HEK293 (cell line): ENCODE measurements at regions not wholly inside any gene's neighbourhood (a gene's known extent, or its start where the extent isn't known, plus 50 kb on each side); places are given as distances from the start of the nearest gene placed in this dataset.

Source experiments
- CTCF ChIA-PET: fragments of 350-600 bp; formaldehyde crosslinking; extraction: SDS; loops from one replicate; lab custom pipeline; 2021; ENCODE audit warnings: antibody characterized with exemption; lab: Yijun Ruan, JAX
- POLR2A ChIA-PET: fragments of 300-600 bp; formaldehyde crosslinking; extraction: SDS; loops from one replicate; lab custom pipeline; 2020; ENCODE audit warnings: antibody characterized with exemption, inconsistent platforms; lab: Yijun Ruan, JAX
- H3K27ac ChIP-seq: fragments of 200-500 bp; sonication (Bioruptor generic); 2 replicates; pipeline ENCODE4 v1.5.1; 2014; ENCODE audit warnings: low read depth, low read length, control low read depth, inconsistent platforms; ENCODE audit errors: extremely low read depth
- H3K36me3 ChIP-seq, 2 experiments: fragments of 200-500 bp in 1 of 2; sonication (Bioruptor generic) in 1 of 2; 1 replicate in 1 of 2; 2 replicates in 1 of 2; pipeline ENCODE4 v1.5.1; 2014 to 2017; ENCODE audit warnings: inconsistent platforms in 2 of 2, low read length in 2 of 2; ENCODE audit not compliant: control insufficient read depth in 2 of 2, insufficient read depth in 1 of 2
- H3K4me1 ChIP-seq: fragments of 200-500 bp; sonication (Bioruptor generic); 2 replicates; pipeline ENCODE4 v1.5.1; 2014; ENCODE audit warnings: mild to moderate bottlenecking, low read length, inconsistent platforms; ENCODE audit not compliant: control insufficient read depth, insufficient read depth
- H3K4me3 ChIP-seq: 2 replicates; pipeline ENCODE4 v1.5.1; 2011; ENCODE audit warnings: low read depth, mild to moderate bottlenecking, control low read depth, low read length, moderate library complexity
- H3K9me3 ChIP-seq: fragments of 200-500 bp; sonication (Bioruptor generic); 2 replicates; pipeline ENCODE4 v1.5.1; 2014; ENCODE audit warnings: low read depth, low read length, inconsistent platforms; ENCODE audit not compliant: control insufficient read depth, insufficient read depth
- GLIS1 ChIP-seq: fragments of 450-650 bp; formaldehyde crosslinking; IDR thresholded peaks from 2 replicates; pipeline ENCODE4 v1.5.1; 2016; ENCODE audit warnings: missing biosample characterization, missing genetic modification characterization
- GLIS2 ChIP-seq: fragments of 450-650 bp; formaldehyde crosslinking; IDR thresholded peaks from 2 replicates; pipeline ENCODE4 v1.5.1; 2016; ENCODE audit warnings: missing biosample characterization, missing genetic modification characterization
- HIC1 ChIP-seq: fragments of 450-650 bp; formaldehyde crosslinking; IDR thresholded peaks from 2 replicates; pipeline ENCODE4 v1.5.1; 2016; ENCODE audit warnings: missing biosample characterization, missing genetic modification characterization
- KLF17 ChIP-seq: fragments of 450-650 bp; formaldehyde crosslinking; IDR thresholded peaks from 2 replicates; pipeline ENCODE4 v1.5.1; 2016; ENCODE audit warnings: missing biosample characterization, missing genetic modification characterization
- PRDM4 ChIP-seq: fragments of 450-650 bp; formaldehyde crosslinking; IDR thresholded peaks from 2 replicates; pipeline ENCODE4 v1.5.1; 2017; ENCODE audit warnings: missing biosample characterization, missing genetic modification characterization
- ZBTB6 ChIP-seq: fragments of 450-650 bp; formaldehyde crosslinking; IDR thresholded peaks from 2 replicates; pipeline ENCODE4 v1.5.1; 2017; ENCODE audit warnings: missing biosample characterization, missing genetic modification characterization
- ZFP37 ChIP-seq: fragments of 450-650 bp; formaldehyde crosslinking; IDR thresholded peaks from 2 replicates; pipeline ENCODE4 v1.5.1; 2016; ENCODE audit warnings: missing biosample characterization, missing genetic modification characterization
- ZIC2 ChIP-seq: fragments of 450-650 bp; formaldehyde crosslinking; IDR thresholded peaks from 2 replicates; pipeline ENCODE4 v1.5.1; 2016; ENCODE audit warnings: missing biosample characterization, missing genetic modification characterization
- ZNF132 ChIP-seq: fragments of 450-650 bp; formaldehyde crosslinking; IDR thresholded peaks from 2 replicates; pipeline ENCODE4 v1.5.1; 2017; ENCODE audit warnings: missing biosample characterization, missing genetic modification characterization, borderline replicate concordance
- ZNF23 ChIP-seq: fragments of 450-650 bp; formaldehyde crosslinking; IDR thresholded peaks from 2 replicates; pipeline ENCODE4 v1.5.1; 2016; ENCODE audit warnings: missing biosample characterization, missing genetic modification characterization, borderline replicate concordance
- ZNF48 ChIP-seq: fragments of 450-650 bp; formaldehyde crosslinking; IDR thresholded peaks from 2 replicates; pipeline ENCODE4 v1.5.1; 2016; ENCODE audit warnings: missing biosample characterization, missing genetic modification characterization
- ZNF792 ChIP-seq: fragments of 450-650 bp; formaldehyde crosslinking; IDR thresholded peaks from 2 replicates; pipeline ENCODE4 v1.5.1; 2016; ENCODE audit warnings: missing biosample characterization, missing genetic modification characterization

- no peak for TF ChIP-seq ZNF132
- TF ChIP-seq, all 188 proteins: peak for 3
Observed at GRCh38 chr9:134234687-134235359, 70.5 kb upstream of the RNU6ATAC start (continued).

GRCh38 chr9:134235366-134235765 is 71.0 kb upstream of the RNU6ATAC start:
- H3K36me3 ChIP-seq: no peaks in the 10 kb centered on the region
- no peaks in the 10 kb centered on the region for H3K9me3 ChIP-seq
- POLR2A ChIA-PET: no interaction called here
- no peak overlapping the region for H3K27ac ChIP-seq
- no peaks in the 10 kb centered on the region for H3K4me1 ChIP-seq
- CTCF ChIA-PET: no interaction called here
- H3K4me3 ChIP-seq: no peak overlapping the region
- TF ChIP-seq ZBTB6 (tag by site-specific recombination): no peak
- TF ChIP-seq GLIS2: no peak

GRCh38 chr9:134236001-134236421 is 71.6 kb upstream of the RNU6ATAC start:
- CTCF ChIA-PET: no interaction called here

GRCh38 chr9:134236935-134237629 is 72.7 kb upstream of the RNU6ATAC start:
- TF ChIP-seq ZFP37 (tag by site-specific recombination): no peak
- TF ChIP-seq HIC1 (tag by site-specific recombination): 0 out of 2 replicates have a peak, but pooled peaks have one; percentile 24
- TF ChIP-seq, all 188 proteins: peak for 1
- no peaks in the 10 kb centered on the region for H3K4me1 ChIP-seq
- H3K4me3 ChIP-seq: no peak overlapping the region
- POLR2A ChIA-PET: no interaction called here
- CTCF ChIA-PET: no interaction called here
- H3K27ac ChIP-seq: no peak overlapping the region
- H3K36me3 ChIP-seq: no peaks in the 10 kb centered on the region
- no peaks in the 10 kb centered on the region for H3K9me3 ChIP-seq

More at GRCh38 chr9:134236001-134236421, 71.6 kb upstream of the RNU6ATAC start:
- Histone ChIP-seq H3K36me3 (no peaks in the 10 kb centered on the region), H3K27ac (no peak overlapping the region), H3K9me3 (no peaks in the 10 kb centered on the region), H3K4me1 (no peaks in the 10 kb centered on the region), H3K4me3 (no peak overlapping the region)
- POLR2A ChIA-PET: no interaction called here
- TF ChIP-seq ZNF792 (tag by site-specific recombination) (no peak), ZIC2 (tag by site-specific recombination) (peak; percentile 55), GLIS1 (tag by site-specific recombination) (0 out of 2 replicates have a peak, but pooled peaks have one; percentile 8), PRDM4 (tag by site-specific recombination) (peak; percentile 61; the same call in 1 of the 2 replicates), KLF17 (no peak), ZNF48 (tag by site-specific recombination) (no peak), ZNF23 (tag by site-specific recombination) (no peak)
